H1 (cell line): ENCODE measurements at regions not wholly inside any gene's neighbourhood (a gene's known extent, or its start where the extent isn't known, plus 50 kb on each side); places are given as distances from the start of the nearest gene placed in this dataset.

Source experiments
- BACH1 ChIP-seq: IDR thresholded peaks from 2 replicates; pipeline ENCODE4 v1.6.1; 2012; ENCODE audit warnings: low read length, improper control_type of control experiment
- EZH2 ChIP-seq: fragments of 200-600 bp; sonication (generic); IDR thresholded peaks from 2 replicates; pipeline ENCODE4 v1.7.1; 2012; ENCODE audit warnings: low read depth, mild to moderate bottlenecking, moderate library complexity, low read length, inconsistent platforms; ENCODE audit not compliant: severe bottlenecking
- JUND ChIP-seq: IDR thresholded peaks from 2 replicates; pipeline ENCODE4 v1.6.1; 2011; ENCODE audit warnings: mild to moderate bottlenecking, improper control_type of control experiment, low read length
- POLR2AphosphoS5 ChIP-seq: IDR thresholded peaks from 2 replicates; pipeline ENCODE4 v1.6.1; 2011; ENCODE audit warnings: low read depth, low read length
- YY1 ChIP-seq: IDR thresholded peaks from 2 replicates; pipeline ENCODE4 v1.6.1; 2011; ENCODE audit warnings: low read depth, mild to moderate bottlenecking, low read length

DNA sequence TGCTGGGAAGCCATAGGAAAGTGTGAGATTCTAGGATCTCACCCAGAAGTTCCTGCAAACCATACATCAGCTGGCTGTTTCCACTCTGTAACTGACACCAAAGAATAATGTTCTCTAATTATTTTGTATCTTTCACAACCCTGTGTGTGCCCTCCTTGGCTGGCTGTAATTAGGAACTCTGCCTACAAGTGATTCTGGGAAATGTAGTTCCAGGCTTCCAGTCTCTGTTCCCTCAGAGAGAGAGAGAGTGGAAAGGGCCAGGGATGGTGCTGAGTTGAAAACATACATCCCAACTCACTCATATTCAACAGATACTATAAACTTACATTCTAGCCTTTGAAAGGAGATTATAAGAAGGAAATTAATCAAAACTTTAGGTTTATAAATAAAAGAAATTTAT, 57.5 kb upstream of the C1QTNF7 start:
- TF ChIP-seq BACH1 (no peak), EZH2 (no peak), JUND (no peak), POLR2AphosphoS5 (no peak), YY1 (no peak)
